Subcutaneous abdominal adipose tissue (tissue), 5 donors: ENCODE measurements at regions not wholly inside any gene's neighbourhood (a gene's known extent, or its start where the extent isn't known, plus 50 kb on each side); places are given as distances from the start of the nearest gene placed in this dataset.

Experiments
- H3K27ac ChIP-seq: one replicate; pipeline ENCODE4 v1.7.0; 2013; ENCODE audit warnings: low read depth, mild to moderate bottlenecking, inconsistent platforms, low read length, moderate library complexity
- H3K27me3 ChIP-seq, 5 donors: one replicate each; pipeline ENCODE4 v1.7.0; 2013; ENCODE audit warnings: low read length in 5 of 5, inconsistent platforms in 1 of 5; ENCODE audit not compliant: control insufficient read depth in 5 of 5, insufficient read depth in 4 of 5
- H3K36me3 ChIP-seq, 5 donors: one replicate each; pipeline ENCODE4 v1.7.0; 2013; ENCODE audit warnings: low read length in 5 of 5; ENCODE audit not compliant: control insufficient read depth in 5 of 5, insufficient read depth in 5 of 5
- H3K4me1 ChIP-seq, 5 donors: one replicate each; pipeline ENCODE4 v1.7.0; 2013; ENCODE audit warnings: low read length in 5 of 5, mild to moderate bottlenecking in 3 of 5, moderate library complexity in 1 of 5; ENCODE audit not compliant: control insufficient read depth in 5 of 5, insufficient read depth in 5 of 5
- H3K4me3 ChIP-seq, 5 donors: one replicate each; pipeline ENCODE4 v1.7.0; 2013; ENCODE audit warnings: low read length in 5 of 5, low read depth in 1 of 5
- H3K9ac ChIP-seq, 5 donors: one replicate each; pipeline ENCODE4 v1.7.0; 2013; ENCODE audit warnings: low read length in 5 of 5, mild to moderate bottlenecking in 4 of 5, moderate library complexity in 3 of 5
- H3K9me3 ChIP-seq, 5 donors: one replicate each; pipeline ENCODE4 v1.7.0; 2013; ENCODE audit warnings: low read length in 5 of 5; ENCODE audit not compliant: control insufficient read depth in 5 of 5
- donor health status: healthy.
- donor health status: healthy.
- donor health status: healthy.
- donor health status: healthy.
- donor health status: healthy.

DNA sequence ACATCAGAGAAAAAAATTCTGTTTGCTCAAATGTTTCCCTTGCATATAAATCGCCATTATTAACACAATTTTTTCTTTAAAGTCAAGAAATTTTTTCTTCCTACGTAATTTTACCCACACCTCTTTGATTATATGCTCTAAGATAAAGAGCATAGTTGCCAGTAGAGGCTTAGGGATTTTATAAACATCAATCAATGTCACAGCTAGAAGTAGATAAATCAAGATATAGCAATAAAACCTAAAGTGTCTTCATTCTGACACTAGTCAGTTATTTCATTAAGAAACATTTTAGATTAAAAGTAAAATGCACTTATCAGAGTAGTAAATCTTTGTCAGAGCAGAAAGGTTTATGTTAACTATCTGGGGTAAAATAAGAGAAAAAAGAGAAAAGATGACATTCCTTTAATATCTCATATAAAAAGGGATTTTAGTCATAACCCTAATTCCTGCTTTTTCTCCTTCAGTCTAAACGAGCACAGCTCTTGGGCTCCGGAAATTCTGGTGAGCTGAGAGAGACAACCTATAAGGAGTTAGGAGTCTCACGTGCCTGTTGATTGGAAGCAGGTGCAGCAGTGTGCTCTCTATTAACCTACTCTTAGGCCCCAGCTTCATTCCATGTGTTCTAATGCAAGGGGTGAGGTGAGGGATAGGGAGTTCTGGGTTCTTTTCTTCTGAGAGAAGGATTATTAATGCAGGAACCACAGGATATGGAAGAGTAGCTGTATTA, 172.4 kb upstream of the GULP1 start:
- Histone ChIP-seq H3K9ac (no peak overlapping the region), H3K9me3 (no peaks in the 10 kb centered on the region), H3K36me3 (no peaks in the 10 kb centered on the region), H3K4me3 (no peak overlapping the region), H3K27me3 (no peaks in the 10 kb centered on the region), H3K27ac (no peak overlapping the region), H3K4me1 (no peaks in the 10 kb centered on the region)

DNA sequence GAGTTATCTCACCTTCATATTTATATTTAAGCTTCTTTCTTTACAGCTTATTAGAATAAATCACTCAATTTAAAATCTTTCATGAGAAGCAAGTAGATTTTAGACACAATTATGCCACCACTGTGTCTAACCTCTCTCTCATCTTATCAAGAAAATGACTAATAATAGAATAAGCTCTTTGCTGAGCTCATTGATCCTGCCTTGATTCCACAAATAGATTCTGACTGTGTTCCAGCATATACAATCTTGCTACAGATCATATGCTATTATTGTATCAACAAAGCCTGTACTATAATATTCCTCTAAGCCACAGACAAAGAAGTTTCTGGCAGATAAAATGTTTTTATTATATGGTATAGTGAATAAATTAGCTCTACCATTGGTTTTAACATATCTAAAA, 168.7 kb upstream of the GULP1 start:
- no peaks in the 10 kb centered on the region for H3K9me3 ChIP-seq
- H3K9ac ChIP-seq, result no peak overlapping the region
- H3K27me3 ChIP-seq, result no peaks in the 10 kb centered on the region
- H3K4me1 ChIP-seq, result no peaks in the 10 kb centered on the region
- H3K4me3 ChIP-seq, result no peak overlapping the region
- no peak overlapping the region for H3K27ac ChIP-seq
- no peaks in the 10 kb centered on the region for H3K36me3 ChIP-seq

GRCh38 chr2:188129677-188130076, 162.0 kb upstream of the GULP1 start:
- Histone ChIP-seq H3K4me3 (no peak overlapping the region), H3K27ac (no peak overlapping the region), H3K4me1 (peaks cover 0 to 10% (median 0%) of the 10 kb centered on the region in 5 donors), H3K9ac (no peak overlapping the region), H3K27me3 (no peaks in the 10 kb centered on the region), H3K9me3 (no peaks in the 10 kb centered on the region), H3K36me3 (no peaks in the 10 kb centered on the region)

DNA sequence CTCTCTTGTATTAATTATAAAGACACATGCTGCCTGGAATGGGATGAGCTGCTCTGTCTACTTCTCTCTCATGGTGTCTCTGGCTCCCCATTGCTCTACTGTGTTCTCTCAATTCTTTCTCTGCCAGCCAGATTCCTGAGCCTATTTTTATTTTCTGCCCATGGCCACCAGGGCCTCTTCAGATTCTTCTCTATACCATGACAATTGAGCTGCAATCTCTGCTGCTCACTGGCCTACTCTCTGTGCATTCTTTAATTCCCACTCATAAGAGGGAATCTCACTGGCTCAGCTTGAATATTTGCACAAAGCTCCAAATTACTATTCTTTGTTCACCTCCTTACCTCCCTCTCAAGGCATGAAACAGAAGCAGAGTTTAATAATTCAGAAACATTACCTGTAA, 161.4 kb upstream of the GULP1 start:
- H3K9ac ChIP-seq, result no peak overlapping the region
- no peak overlapping the region for H3K27ac ChIP-seq
- H3K27me3 ChIP-seq, result no peaks in the 10 kb centered on the region
- H3K4me3 ChIP-seq, result no peak overlapping the region
- H3K36me3 ChIP-seq, result no peaks in the 10 kb centered on the region
- H3K9me3 ChIP-seq, result no peaks in the 10 kb centered on the region
- H3K4me1 ChIP-seq, result peaks cover 0 to 10% (median 0%) of the 10 kb centered on the region in 5 donors

DNA sequence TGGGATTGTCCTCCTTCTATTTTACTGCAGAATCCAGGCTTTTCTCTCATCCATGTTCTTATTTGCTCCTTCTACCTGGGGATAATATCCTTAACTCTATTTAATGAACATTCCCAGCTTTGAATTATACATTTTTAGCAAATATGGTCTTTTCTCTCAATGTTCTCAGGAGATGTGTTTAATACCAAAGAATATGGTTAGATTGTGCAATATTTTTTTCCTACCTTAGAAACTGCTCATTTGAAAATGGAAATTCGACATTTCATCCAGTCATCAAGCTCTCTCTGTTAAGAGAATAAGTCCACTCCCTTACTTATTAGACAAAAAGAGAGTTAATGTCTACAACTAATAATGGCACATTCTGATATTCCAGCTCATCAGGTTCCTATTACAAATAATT, 160.4 kb upstream of the GULP1 start:
- Histone ChIP-seq H3K4me1 (peaks cover 0 to 10% (median 0%) of the 10 kb centered on the region in 5 donors), H3K4me3 (no peak overlapping the region), H3K27ac (no peak overlapping the region), H3K9me3 (no peaks in the 10 kb centered on the region), H3K27me3 (no peaks in the 10 kb centered on the region), H3K36me3 (no peaks in the 10 kb centered on the region), H3K9ac (no peak overlapping the region)

DNA sequence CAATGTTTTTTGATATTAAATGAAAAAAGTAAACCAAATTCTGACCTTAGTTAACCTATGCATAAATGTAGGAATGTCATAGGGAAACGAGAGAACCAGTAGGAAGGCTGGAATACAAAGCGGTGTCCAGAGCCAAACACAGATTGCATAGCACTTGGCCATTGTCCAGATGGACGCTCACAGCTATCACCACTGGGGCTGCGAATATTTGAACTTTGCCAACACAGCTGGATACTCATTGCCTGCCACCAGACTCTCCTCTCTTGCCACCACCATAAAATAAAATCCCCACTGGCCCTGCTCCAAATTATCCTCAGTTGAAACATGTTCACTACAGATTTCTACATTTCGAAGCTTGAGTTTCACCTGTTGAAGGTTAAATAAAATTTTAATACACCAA, 159.3 kb upstream of the GULP1 start:
- Histone ChIP-seq H3K36me3 (no peaks in the 10 kb centered on the region), H3K27me3 (no peaks in the 10 kb centered on the region), H3K4me1 (peaks cover 0 to 10% (median 0%) of the 10 kb centered on the region in 5 donors), H3K9me3 (no peaks in the 10 kb centered on the region), H3K27ac (no peak overlapping the region), H3K9ac (no peak overlapping the region), H3K4me3 (no peak overlapping the region)

GRCh38 chr2:188134241-188134640, 157.4 kb upstream of the GULP1 start:
- H3K4me3 ChIP-seq, result no peak overlapping the region
- H3K27ac ChIP-seq, result no peak overlapping the region
- no peaks in the 10 kb centered on the region for H3K27me3 ChIP-seq
- no peaks in the 10 kb centered on the region for H3K9me3 ChIP-seq
- no peak overlapping the region for H3K9ac ChIP-seq
- H3K36me3 ChIP-seq, result no peaks in the 10 kb centered on the region
- H3K4me1 ChIP-seq, result peaks cover 0 to 10% (median 0%) of the 10 kb centered on the region in 5 donors

DNA sequence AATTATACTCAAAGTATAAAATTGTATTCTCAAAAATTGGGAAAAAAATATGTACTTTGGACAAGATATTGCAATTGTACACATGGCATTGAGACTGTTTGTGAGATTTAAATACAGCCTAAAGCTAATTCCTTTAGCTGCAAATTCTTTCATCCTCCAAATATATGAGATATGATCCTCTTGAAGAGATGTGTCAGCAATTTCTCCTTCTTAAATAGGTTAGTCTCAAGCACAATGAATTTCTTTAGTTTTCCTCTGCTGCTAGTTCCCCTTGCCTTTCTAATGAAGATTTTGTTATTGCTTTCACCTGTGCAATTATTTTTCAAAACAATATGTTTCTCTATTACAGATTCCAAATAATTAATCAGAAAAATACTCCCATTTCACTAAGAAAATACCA, 153.4 kb upstream of the GULP1 start:
- no peaks in the 10 kb centered on the region for H3K4me1 ChIP-seq
- no peaks in the 10 kb centered on the region for H3K36me3 ChIP-seq
- no peaks in the 10 kb centered on the region for H3K27me3 ChIP-seq
- H3K27ac ChIP-seq, result no peak overlapping the region
- no peaks in the 10 kb centered on the region for H3K9me3 ChIP-seq
- H3K9ac ChIP-seq, result no peak overlapping the region
- no peak overlapping the region for H3K4me3 ChIP-seq

GRCh38 chr2:188142088-188142487, 149.6 kb upstream of the GULP1 start:
- H3K27ac ChIP-seq, result no peak overlapping the region
- H3K36me3 ChIP-seq, result no peaks in the 10 kb centered on the region
- no peaks in the 10 kb centered on the region for H3K9me3 ChIP-seq
- no peaks in the 10 kb centered on the region for H3K4me1 ChIP-seq
- H3K27me3 ChIP-seq, result no peaks in the 10 kb centered on the region
- no peak overlapping the region for H3K4me3 ChIP-seq
- H3K9ac ChIP-seq, result no peak overlapping the region

- Histone ChIP-seq H3K4me3 (no peak overlapping the region), H3K36me3 (no peaks in the 10 kb centered on the region), H3K27me3 (no peaks in the 10 kb centered on the region), H3K4me1 (no peaks in the 10 kb centered on the region), H3K9ac (no peak overlapping the region), H3K27ac (no peak overlapping the region), H3K9me3 (no peaks in the 10 kb centered on the region)
Observed at GRCh38 chr2:188142636-188143295, 148.9 kb upstream of the GULP1 start.
